RWPE1 (cell line): ENCODE measurements at regions not wholly inside any gene's neighbourhood (a gene's known extent, or its start where the extent isn't known, plus 50 kb on each side); places are given as distances from the start of the nearest gene placed in this dataset.

Experiments
- CTCF ChIA-PET: fragments of 350-600 bp; sonication (Branson Sonifier 250); formaldehyde crosslinking; extraction: SDS; loops from one replicate; lab custom pipeline; 2021; lab: Yijun Ruan, JAX
- POLR2A ChIA-PET: fragments of 400-600 bp; formaldehyde crosslinking; extraction: SDS; loops from one replicate; lab custom pipeline; 2020; ENCODE audit warnings: antibody characterized with exemption; ENCODE audit not compliant: low non-redundant PET; lab: Yijun Ruan, JAX
- DNase-seq: peaks from one replicate; pipeline ENCODE4 v3.0.0; 2012; ENCODE audit warnings: low spot score
- H3K27ac ChIP-seq: fragments of 450-650 bp; 2 replicates; pipeline ENCODE4 v1.5.1; 2017
- TF ChIP-seq, protein P1 (sequence below): fragments of 450-650 bp; conservative IDR thresholded peaks from 2 replicates; pipeline ENCODE4 v1.5.1; 2017; ENCODE audit warnings: low read depth, mild to moderate bottlenecking

DNA sequence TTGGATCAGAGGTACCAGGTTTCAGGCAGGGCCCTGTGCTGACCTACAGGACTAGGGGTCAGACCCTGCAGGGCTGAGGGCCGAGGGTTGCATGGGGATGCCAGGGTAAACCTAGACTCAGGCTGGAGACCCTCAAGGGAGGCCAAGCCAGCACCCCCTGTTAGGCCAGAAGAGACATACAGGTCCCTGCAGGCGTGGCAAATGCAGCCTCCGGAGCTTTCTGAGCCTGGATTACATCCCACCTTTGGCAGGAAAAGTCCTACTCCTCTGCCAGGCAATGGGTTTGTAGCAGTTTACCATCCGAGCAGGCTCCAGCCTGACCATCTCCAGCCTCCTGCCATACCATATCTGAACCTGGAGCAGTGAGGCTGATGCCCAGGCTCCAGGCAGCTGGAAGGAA is 425.3 kb downstream of the NPHP4 start:
- ChIA-PET CTCF (interaction anchor here (1.2 kb wide), 1 partner anchor 57 kb away, joined by 3 read pairs; no protein-coding TSS in a partner anchor), POLR2A (no interaction called here)
- no peak overlapping the region for H3K27ac ChIP-seq
- DNase-seq: no peak
- TF ChIP-seq, protein P1, sequence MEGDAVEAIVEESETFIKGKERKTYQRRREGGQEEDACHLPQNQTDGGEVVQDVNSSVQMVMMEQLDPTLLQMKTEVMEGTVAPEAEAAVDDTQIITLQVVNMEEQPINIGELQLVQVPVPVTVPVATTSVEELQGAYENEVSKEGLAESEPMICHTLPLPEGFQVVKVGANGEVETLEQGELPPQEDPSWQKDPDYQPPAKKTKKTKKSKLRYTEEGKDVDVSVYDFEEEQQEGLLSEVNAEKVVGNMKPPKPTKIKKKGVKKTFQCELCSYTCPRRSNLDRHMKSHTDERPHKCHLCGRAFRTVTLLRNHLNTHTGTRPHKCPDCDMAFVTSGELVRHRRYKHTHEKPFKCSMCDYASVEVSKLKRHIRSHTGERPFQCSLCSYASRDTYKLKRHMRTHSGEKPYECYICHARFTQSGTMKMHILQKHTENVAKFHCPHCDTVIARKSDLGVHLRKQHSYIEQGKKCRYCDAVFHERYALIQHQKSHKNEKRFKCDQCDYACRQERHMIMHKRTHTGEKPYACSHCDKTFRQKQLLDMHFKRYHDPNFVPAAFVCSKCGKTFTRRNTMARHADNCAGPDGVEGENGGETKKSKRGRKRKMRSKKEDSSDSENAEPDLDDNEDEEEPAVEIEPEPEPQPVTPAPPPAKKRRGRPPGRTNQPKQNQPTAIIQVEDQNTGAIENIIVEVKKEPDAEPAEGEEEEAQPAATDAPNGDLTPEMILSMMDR: no peak

DNA sequence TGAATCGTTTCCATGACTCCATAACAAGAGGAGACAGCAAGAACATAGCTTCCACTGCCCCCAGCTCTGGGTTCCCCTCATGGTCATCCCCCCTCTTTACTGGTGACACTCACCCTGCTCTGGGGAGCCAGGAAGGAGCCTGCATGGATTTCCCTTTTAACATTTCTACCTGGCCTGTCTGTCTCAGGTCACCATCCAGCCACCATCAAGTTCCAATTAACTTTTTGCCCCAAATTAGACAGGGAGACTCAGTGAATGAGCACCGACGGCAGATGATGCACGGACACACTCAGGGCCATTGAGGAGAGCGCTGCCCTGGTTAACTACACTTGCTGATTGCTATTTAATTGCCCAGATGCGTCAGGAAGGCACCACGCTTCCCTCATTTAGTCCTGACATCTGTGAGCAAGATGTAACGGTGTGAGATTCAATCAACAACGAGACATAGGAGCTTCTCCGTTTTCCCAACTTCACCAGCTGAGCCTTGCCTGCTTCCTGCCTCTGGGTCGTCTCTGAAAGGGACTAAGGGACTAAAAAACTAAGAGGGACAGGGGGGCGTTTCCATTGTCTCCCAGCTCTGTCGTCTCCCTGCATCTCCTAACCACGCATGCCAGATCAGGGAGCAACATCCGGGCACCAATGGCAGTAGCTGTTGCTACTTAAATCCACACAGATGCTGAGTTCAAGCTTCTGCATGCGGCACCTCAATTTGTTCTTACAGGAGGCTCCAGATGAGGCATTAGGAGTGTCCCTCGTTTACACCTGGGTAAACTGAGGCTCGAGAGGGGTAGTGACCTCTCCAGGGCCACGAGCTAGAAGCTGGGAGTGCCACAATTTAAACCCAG is 426.7 kb downstream of the NPHP4 start:
- no peak for DNase-seq
- TF ChIP-seq, protein P1: no peak
- H3K27ac ChIP-seq: no peak overlapping the region
- POLR2A ChIA-PET: no interaction called here
- CTCF ChIA-PET: interaction anchor here (1.2 kb wide), 1 partner anchor 55 kb away, joined by 3 read pairs; no protein-coding TSS in a partner anchor

- no peak for DNase-seq
- ChIA-PET CTCF (no interaction called here), POLR2A (no interaction called here)
- no peak overlapping the region for H3K27ac ChIP-seq
- TF ChIP-seq, protein P1: no peak
Observed at GRCh38 chr1:5564578-5565257, 427.5 kb downstream of the NPHP4 start.

DNA sequence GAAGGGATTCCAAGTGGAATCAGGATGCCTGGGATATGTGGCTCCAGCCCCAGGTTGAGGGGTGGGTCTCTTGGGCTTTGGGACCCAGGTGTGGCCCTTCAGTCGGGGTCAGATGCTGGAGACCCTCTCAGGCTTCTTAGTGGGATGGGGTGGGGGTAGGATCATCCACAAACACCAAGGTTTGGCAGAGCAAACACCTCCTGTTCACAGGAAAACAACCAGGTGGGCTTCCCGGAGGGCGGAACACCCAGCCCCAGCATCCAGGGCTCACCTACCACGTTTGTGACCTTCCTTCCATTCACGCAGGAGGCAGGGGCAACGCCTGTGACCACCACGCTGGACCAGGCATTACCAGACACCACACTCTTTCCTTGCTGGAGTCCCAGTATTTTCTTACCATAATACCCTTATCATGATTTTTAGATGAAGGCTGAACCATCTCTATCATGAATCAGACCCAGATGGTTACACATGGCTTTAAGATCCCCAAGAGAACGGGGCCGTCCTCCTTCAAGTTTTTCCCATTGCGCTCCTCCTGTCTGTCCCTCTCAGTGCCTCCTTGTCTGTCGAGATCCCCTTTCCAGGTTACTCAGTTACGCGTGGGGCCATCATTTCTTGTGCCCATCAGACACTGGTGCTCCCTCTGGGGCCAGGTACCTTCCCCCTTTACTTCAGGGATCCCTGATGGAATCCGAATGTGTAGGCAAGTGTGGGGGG is 428.2 kb downstream of the NPHP4 start:
- no peak for DNase-seq
- H3K27ac ChIP-seq: no peak overlapping the region
- ChIA-PET CTCF (no interaction called here), POLR2A (no interaction called here)
- TF ChIP-seq, protein P1: no peak

- no peak for DNase-seq
- ChIA-PET POLR2A (no interaction called here), CTCF (interaction anchor here (0.7 kb wide), 1 partner anchor 822 kb away, joined by 3 read pairs; no protein-coding TSS in a partner anchor)
- no peak overlapping the region for H3K27ac ChIP-seq
- TF ChIP-seq, protein P1: no peak
Observed at GRCh38 chr1:5562769-5563168, 429.5 kb downstream of the NPHP4 start.

DNA sequence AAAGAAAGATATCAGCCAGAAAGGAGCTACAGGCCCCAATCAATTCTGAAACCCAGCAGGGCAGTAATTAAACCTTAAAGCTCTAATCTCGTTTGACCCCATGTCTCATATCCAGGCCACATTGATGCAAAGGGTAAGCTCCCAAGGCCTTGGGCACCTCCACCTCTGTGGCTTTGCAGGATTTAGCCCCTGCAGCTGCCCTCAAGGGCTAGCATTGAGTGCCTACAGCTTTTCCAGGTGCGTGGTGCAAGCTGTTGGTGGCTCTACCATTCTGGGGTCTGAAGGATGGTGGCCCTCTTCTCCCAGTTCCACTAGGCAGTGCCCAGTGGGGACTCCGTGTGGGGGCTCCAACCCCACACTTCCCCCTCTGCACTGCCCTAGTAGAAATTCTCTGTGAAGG is 429.9 kb downstream of the NPHP4 start:
- TF ChIP-seq, protein P1: no peak
- DNase-seq: no peak
- POLR2A ChIA-PET: no interaction called here
- no peak overlapping the region for H3K27ac ChIP-seq
- CTCF ChIA-PET: interaction anchor here (0.7 kb wide), 1 partner anchor 822 kb away, joined by 3 read pairs; no protein-coding TSS in a partner anchor
